M059J (cell line): ENCODE measurements at regions not wholly inside any gene's neighbourhood (a gene's known extent, or its start where the extent isn't known, plus 50 kb on each side); places are given as distances from the start of the nearest gene placed in this dataset.
"Not testable (repeated sequence)": the region's sequence is repeated elsewhere in the genome, so short reads cannot be mapped to it uniquely, and the experiment has no call there.

Experiments
- DNase-seq: peaks from one replicate; pipeline ENCODE4 v3.0.0-alpha.2; 2012; ENCODE audit warnings: low read depth

DNA sequence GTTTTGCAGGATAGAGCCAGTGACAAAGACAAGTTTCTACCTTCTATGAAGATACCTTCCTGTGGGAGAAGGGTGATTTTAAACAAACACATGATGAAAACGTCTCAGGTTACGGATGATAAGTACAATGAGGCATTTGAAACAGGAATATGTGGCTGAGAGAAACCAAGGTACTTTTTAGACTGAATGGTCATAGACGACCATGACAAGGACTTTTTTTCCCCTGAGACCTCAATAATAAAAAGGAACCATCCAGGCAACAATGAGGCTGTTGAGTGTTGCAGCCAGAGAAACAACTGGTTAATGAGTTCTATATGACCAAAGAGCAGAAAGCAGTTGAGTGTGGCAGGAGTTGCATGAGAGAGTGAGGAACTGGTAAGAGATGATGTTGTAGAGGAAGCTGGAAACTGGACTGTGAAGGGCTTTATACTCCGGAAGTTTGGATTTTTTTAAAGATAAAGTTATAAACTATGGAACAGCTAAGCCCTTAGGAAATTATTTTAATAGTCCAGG, 306.1 kb upstream of the CYRIA start:
- DNase-seq = no peak

DNA sequence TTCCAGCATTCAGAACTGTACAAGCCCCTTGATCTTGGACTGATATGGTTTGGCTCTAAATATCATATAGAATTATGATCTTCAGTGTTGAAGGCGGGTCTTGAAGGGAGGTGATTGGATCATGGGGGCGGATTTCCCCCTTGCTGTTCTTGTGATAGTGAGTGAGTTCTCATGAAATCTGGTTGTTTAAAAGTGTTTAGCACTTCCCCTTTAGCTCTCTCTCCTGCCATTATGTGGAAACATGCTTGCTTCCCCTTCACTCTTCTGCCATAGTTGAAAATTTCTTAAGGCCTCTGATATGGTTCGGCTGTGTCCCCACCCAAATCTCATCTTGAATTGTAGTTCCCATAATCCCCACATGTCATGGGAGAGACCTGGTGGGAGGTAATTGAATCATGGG, 305.3 kb upstream of the CYRIA start:
- DNase-seq = not testable (repeated sequence)

DNA sequence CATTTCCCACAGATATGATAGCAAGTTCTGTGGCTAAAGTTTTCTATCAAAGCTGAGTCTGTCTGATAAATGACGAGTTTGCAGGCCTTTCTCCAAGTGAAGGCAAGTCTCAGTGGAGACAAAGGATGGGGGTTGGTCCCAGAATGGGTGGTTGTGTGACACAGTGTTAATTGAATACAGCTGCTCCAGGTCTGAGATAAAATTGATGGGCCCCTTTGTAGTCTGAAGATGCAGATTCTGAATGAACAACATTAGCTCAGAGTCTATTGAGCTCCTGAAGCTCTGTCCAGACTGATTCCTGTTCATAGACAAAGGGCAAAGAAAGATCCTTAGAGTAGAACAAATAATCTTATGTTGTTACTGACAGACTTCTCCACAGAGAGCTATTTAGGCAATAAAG, 296.9 kb upstream of the CYRIA start:
- no peak for DNase-seq

DNA sequence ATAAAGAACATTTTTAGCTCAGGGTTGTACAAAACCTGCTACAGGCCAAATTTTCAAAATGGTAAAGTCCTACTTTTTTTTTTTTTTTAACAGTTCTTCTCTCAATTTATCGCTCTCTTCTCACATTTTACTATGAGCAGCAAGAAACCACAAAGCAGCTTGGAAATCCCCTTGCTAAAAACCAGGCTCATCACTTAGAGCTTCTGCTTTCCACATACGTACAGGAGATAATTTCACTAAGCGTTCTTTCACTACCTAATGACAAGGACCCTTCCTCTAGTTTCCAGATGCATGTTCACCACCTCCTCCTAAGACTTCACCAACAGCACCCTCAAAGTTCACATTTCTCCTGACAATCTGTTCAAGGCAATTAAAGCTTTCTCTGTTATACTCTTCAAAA, 294.9 kb upstream of the CYRIA start:
- no peak for DNase-seq

DNA sequence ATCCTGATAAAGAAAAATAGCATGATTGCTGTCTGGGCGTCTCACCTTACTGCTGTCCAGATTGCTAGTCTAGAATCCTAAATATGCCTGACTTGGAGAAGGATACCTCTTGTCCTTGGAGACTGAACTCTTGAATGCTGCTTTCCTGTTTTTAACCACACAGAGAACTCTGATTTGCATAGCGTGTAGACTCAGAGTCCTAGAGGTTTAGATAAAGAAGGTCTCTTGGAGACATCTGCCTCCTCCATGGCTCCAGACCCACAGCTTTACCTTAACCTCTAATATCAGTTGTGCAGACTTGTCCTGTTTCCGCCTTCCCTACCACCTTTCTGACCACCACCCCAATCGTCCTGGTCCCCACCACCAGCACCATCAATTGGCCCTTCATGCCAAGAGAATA, 292.6 kb upstream of the CYRIA start:
- DNase-seq = no peak

DNA sequence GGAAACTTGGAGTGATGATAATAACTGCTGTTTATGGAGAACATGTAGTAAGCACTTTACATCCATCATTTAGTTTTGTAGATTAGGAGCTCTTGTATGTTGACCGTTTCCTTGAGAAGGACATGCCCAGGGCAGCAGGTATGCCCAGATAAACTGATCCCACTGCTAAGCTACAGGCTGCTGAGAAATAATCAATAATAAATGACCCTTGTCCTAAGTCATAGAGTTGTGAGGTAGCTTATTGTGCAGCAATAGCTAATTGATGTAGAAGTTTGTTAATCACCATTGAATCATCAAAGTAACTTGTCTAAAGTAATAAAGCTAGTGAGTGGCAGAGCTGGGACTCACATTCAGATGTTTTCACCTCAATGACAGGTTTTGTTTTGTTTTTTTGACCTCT, 287.2 kb upstream of the CYRIA start:
- DNase-seq = no peak

DNA sequence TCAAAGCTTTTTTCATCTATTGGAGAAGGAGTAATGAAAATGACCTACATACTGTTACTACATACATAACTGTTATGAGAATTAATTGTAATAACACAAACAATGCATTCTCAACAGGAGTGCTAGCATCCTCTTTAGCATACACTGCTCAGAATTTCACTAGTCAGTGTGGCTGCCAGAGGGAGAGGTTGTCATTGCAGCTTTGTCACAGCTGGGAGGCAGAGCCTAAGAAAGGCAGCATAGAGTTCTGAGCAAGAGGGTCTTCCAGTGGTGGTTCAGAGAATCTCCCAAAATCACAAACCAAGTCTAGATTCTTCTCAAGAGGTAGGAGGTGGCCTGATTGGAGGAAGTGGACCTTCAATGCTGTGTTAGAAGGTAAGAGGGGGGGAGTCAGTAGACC, 286.7 kb upstream of the CYRIA start:
- no peak for DNase-seq

DNA sequence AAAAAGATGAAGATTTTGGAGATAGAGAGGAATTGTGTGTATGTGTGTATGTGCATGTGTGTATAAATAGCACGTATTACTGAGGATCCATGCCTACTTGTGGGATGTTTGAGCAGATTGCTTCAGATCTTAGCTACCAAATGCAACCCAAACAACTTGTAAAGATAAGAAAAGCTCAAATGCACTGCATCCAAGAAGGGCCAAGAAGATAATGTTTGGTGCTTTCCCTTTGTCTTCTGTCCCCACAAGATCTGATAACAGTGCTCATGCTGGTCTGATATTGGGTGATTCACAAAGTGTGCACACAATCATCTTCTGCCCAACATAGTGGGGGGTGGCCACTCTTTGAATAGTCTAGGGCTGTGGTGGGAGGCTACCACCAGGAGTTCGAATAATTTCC, 284.8 kb upstream of the CYRIA start:
- no peak for DNase-seq

DNA sequence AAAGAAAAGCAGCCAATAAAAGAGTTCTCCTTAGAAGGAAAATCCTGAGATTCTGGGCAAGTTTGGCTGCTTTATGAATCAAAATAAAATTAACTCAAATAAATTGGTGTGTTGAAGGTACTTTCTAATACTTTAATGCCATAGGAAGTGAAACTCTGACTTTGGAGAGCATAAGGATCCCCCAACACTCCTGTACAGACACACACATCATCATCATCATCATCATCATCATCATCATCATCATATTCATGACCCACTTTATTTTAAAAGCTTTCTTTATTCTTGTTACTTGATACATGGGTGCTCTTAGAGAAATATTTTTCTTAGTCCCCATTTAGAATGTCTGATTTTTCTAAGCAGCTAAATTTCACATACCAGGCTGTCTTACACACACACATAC, 283.1 kb upstream of the CYRIA start:
- DNase-seq = no peak

DNA sequence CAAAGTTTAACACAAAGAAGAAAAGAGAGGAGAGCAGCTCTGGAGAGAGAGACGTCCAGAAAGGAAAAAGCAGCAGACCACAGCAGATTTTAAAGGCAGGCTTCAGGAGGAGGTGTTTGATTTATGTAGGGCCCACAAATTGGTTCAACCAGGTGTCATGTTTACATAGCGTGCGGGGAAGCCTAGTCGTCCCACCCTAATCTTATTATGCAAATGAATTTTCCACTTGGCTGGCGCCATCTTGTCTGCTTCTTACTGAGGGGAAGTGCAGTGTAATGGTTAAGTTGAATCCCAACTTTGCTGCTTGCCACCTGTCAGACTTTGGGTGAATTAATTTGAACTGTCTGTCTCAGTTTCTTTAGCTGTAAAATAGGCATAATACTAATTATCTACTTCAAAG, 282.4 kb upstream of the CYRIA start:
- no peak for DNase-seq

DNA sequence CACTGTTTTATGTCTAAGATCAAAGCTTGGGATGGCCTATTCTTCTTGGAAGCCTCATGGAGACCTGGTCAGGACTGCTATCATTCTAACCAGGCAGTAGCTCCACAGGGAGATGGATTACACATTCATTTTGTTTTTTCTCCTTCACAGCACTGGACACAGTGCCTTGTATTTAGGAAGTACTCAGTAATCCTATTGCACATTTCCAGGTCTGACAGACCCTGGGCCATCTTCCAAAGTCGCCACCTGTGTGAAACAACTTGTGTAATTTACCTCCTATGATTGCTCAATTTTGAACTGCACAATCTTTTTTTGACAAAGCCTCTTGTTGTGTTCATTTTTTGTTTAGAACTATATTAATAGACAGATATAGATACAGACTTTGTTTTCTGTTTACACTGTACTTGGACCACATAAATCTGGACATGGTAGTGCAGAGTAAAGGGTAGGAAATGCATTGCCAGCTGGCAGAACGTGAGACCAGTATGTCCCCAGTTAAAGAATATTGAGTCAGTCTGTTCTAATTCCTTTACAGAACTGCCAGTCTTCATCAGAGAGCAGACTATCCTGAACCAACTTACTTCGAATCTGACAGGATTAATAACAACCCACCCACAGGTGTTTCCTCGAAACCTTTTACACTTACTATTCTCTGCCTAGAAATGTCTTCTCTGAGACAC, 277.8 kb upstream of the CYRIA start:
- no peak for DNase-seq

DNA sequence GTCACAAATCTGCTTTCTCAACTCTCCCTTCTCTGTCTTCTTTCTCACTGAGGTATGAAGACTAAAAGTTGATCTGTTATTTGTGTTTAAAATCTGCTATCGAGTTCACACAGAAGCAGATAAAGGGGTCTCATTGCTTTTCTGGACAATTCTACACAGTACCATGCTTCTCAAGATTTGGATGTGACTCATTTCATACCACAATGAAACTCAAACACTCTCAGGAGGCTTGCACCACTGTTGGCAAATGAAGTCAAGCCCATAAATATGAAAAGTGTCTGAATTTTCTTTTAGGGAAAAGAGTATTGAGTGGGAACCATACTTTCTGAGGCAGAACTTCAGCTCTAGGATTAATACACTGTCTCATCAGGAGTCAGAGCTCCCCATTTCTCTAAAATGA, 274.6 kb upstream of the CYRIA start:
- no peak for DNase-seq

DNA sequence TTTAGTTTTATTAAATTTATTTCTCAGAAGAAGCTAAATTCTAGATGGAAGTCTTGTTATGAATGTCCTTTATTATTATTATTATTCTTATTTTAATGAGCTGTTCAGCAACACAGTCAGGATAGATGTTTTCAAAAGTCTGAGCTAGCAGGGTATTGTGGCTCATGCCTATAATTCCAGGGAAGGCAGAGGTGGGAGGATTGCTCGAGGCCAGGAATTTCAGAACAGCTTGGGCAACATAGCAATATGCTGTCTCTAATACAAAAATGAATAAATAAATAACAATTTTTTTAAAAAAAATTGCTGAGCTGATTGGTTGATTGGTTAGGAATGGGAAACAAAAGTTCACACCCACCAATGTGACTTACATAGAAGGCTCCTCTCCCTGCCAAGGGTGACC, 274.1 kb upstream of the CYRIA start:
- no peak for DNase-seq

DNA sequence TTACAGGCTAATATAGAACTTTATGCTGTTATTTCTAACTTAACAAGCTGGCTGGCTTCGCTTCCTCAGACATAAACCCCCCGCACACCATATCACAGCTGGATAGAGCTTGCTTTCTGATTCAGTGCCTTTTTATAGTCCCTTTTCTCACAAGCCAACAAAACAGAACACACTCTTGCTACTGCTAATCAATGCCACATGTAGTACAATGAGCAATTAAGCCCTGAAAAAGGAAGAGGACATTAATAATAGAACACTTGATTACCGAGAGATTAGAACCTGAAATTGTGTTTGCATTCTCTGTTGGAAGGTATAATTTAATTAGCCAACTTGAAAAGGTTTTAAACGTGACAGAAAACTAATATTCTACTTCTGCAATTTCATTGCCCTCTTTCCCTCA, 267.7 kb upstream of the CYRIA start:
- DNase-seq = no peak

DNA sequence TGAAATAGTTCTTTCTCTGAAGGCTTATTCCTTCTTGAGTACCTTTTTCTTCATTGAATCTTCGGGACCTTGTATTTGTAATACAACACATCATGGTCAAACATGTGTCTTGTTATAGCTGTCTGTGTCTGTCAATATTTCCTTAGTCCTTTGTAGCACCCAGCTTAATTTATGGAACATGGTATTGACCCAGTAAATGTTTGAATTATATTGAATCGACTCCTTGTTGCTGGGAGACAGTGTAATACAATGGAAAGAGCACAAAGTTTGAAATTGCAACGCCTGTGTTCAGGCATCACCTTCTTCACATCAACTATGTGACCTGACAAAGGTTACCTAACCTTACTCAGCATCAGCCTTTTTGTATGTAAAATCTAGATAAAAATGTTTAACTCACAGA, 267.2 kb upstream of the CYRIA start:
- DNase-seq = no peak

DNA sequence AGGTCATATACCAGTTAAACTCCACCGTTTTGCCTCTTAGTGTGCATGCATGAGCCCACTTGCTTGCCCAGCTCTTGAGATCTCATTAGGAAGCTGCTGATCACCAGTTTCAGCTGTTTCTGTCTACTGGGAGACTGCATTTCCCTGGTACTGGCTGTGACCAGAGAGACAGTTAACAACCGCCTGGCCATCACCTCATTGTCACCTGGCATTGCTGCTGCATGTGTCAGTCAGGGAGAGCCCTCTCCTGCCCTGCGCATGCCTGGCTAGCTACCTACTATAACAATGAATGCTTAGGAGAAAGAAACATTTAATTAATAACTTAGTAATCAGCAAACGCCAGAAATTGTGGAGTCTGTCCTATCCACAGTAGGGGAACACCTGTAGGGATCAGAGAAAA, 265.8 kb upstream of the CYRIA start:
- no peak for DNase-seq

DNA sequence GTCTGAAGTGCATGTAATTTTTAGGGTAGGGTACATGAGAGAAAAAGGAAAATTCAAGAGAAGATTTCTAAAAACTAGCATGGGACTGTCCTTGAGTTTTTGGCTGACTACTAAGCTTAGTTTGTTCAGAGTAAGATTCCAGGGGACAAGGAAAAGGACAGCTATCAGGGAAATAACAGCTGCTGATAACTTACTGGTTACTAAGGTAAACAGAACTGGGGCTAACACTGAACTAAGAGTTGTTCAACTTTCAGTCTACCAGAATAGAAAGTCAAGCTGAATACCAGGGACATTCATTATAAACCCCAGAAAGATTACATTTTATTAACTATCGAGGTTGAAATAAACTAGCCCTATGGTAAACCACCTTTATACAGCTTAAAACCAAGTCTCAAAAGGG, 261.8 kb upstream of the CYRIA start:
- no peak for DNase-seq

DNA sequence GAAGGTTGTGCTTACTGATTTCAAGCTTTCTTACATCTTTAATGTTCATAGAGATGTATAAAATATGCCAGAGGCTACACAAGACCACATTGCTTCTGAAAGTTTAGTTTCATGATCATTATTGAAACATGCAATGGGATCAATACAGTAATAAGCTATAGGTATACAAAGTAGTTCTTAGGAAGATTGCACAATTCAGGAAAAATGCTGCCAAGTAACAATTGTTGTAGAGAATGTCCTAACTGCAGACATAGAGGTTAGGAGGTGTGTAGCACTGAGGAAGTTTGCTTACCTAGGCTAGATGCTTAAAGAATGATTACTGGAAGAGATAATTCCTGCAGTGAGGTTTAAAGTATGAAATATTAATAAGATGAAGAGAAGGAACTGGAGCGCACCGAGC, 259.5 kb upstream of the CYRIA start:
- DNase-seq = no peak

DNA sequence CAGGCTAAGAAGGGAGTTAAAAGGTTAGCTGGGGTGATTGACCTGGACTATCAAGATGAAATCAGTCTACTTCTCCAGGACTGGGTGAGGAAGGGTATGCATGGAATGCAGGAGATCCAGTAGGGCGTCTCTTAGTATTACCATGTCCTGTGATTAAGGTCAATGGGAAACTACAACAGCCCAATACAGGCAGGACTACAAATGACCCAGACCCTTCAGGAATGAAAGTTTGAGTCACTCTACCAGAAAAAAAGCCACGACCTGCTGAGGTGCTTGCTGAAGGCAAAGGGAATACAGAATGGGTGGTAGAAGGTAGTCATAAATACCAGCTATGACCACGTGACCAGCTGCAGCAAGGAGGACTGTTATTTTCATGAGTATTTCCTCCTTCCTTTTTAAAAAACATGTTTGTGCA, 249.7 kb upstream of the CYRIA start:
- not testable (repeated sequence) for DNase-seq

DNA sequence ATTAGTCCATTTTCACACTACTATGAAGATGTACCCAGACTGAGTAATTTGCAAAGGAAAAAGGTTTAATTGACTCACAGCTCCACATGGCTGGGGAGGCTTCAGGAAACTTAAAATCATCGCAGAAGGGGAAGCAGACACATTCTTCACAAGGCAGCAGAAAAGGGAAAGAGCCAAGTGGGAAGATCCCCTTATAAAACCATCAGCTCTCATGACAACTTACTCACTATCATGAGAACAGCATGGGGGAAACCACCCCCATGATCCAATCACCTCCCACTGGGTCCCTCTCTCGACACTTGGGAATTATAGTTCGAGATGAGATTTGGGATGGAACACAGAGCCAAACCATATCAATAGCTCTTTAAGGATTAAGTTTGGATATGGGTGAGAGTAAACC, 246.1 kb upstream of the CYRIA start:
- DNase-seq = no peak

DNA sequence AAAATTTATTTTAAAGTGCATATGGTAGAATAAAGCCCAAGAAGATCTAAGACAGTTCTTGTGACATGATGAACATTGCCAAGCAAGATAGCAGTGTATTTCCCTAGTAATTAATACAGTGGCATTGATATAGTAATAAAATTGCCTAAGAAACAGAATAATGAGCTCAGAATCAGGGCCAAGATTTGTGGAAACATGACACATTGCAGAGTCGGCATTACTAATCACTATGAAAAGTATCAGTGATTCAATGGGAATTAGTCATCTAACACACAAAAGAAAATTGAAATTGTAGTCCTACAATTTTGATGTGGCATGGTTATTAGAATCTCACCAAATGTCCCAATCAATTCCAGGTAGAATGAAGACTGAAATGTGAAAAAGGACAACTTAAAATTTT, 243.0 kb upstream of the CYRIA start:
- no peak for DNase-seq

DNA sequence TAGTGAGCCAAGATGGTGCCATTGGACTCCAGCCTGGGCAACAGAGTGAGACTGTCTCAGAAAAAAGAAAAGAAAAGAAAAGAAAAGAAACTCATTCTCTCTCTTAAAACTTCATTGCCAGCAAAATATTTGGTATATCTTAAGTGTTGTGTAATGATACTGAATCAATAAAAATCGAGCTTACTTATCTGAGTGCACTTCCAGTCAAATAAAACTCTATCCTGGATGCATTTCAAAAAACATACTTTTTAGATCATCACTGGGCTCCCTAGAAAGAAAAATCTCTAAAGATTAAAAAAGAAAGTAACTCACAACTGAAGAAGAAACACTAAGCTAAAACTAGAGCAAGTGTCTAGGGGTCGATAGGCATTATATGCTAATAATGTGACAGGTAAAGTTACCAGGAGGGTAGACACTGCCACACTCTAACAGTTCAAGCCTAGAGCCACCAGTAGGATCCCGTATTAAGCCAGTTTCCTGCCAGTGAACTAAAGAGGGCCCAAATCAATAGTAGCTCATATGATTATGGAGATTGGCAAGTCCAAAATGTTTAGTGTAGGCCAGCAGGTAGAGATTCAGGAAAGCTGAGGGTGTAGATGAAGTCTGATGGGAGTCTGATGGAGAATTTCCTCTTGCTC, 242.1 kb upstream of the CYRIA start:
- DNase-seq = no peak

DNA sequence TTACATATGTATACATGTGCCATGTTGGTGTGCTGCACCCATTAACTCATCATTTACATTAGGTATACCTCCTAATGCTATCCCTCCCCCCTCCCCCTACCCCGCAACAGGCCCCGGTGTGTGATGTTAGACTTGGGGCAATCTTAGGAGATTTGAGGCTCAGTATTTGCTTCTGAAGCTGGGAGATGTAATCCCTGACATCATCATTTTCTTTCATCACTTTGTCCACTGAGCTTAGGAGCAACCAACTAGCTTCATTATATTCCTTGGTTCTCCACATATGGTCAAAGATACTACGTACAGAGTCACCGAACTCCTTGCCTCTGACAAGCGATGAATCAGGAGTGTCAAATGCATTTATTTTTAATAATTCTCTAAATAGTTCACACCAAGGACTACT, 239.7 kb upstream of the CYRIA start:
- not testable (repeated sequence) for DNase-seq
